ENCODE measurements at regions not wholly inside any gene's neighbourhood (a gene's known extent, or its start where the extent isn't known, plus 50 kb on each side); places are given as distances from the start of the nearest gene placed in this dataset.
"Not testable (repeated sequence)": the region's sequence is repeated elsewhere in the genome, so short reads cannot be mapped to it uniquely, and the experiment has no call there.

DNA sequence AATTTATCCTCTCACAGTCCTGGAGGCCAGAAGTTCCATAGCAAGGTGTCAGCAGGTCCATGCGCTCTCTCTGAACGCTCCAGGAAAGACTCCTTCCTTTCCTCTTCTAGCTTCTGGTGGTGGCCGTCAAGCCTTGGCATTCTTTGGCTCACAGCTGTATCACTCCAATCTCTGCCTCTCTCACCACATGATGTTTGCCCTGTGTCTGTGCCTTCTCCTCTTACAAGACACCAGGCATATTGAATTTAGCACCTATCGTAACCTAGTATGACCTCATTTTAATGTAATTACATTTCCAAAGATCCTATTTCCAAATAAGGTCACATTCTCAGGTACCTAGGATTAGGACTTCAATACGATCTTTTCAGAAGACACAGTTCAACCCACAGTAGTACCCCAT is 428.5 kb downstream of the CD83 start:
- DNase-seq: no peak

DNA sequence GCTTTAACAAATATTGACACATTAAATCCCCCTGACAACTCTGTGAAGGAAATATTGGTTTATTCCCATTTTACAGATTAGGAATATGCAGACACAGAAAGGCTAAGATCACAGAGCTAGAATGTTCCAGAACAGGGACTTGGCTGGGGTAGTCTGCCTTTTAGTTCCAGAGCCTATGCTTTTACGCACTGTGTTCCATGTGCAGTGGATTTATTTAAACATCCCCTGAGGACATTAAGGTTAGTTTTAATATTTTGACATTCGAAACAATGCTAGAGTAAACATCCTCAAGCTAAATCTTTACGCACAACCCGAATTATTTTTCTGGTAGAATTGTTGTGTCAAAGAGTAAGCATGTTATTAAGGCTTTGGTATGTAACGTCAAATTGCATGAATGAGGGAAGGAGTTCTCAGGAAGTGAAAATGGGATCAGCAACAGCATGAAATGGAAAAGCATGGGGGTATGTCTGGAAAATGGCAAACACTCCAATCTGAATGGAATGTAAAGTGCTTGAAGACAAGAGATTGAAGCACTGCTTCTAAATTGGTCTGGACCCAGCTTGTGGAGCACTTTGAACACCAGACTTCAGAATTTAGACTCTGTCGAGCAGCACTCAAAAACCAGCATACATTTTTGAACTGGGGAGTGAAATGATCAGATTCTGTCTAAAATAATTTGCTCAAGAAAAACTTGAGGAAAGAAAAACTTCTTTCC is 429.9 kb downstream of the CD83 start:
- no peak for DNase-seq

DNA sequence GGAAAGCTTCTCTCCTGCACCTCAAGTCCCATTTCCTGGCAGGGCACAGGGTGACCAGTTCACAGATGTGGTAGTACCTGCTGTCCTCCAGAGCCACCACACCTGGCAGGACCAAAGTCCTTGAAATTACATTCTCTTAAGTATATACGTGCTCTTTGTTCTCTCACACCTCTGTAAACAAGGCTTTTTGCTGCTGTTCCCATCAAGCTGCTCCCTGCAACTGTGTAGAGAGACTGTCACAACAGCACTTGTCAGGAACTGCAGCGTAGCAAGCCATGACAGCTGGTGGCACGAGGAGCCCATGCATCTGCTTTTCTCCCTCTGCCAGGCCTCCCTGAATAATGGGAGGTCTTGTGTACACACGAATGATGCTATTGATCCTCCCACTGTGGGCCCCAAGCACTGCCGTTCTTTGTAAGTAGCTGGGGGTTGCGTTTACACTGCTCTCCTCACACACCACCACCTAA is 431.8 kb downstream of the CD83 start:
- DNase-seq: no peak

DNA sequence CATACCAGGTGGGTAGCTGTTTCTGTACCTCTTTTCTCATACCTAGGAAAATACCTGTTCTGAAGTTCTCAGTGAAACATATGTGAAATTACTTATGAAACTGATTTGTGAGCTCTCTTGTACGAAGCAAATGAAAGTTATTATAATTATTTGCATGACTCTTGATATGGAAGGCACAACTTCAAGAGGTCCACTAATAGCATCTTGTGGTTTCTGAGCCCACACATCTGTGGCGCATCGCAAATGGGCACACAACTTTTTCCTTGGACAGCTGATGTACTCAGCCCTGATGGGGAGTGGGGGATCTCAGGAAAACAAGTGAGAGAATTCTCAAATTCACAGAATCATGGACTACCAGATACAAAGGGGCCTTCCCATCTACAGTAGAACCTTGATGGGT is 432.3 kb downstream of the CD83 start:
- DNase-seq: no peak

DNA sequence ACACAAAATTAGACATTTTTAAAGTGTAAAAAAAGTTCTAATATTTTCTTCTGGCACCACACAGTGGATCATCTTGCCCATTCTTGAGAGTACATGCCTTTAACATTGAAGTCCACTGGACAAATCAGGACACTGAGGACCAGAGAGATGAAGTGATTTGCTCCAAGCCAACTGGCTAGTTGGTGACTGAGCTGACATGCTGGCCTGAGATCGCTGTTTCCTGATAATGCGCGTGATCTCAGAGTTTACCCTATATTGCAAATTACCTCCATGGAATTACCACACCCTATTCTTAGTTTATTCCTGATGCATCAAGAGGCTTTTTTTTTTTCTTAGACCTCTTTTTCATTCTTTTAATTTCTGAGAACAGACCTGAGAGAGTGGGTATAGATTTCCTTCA is 432.8 kb downstream of the CD83 start:
- DNase-seq: no peak

DNA sequence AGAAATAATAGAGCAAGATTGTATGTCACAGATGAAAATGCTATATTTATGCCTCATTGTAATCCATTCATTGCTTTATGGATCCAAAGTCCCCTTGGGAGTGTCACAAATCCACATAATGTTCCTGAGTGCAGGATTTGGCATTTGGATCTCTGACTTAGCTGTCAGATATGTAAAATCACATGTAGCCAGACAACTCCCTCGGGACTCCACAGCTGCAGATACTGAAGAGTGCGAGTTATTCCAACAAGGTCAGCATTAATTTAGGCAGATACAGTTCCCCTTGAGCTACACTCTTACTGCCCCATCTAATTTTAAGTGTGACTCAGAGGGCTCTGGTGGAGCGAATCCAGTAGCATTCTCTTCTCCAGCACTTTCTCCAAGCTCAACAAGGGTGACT is 433.2 kb downstream of the CD83 start:
- no peak for DNase-seq

DNA sequence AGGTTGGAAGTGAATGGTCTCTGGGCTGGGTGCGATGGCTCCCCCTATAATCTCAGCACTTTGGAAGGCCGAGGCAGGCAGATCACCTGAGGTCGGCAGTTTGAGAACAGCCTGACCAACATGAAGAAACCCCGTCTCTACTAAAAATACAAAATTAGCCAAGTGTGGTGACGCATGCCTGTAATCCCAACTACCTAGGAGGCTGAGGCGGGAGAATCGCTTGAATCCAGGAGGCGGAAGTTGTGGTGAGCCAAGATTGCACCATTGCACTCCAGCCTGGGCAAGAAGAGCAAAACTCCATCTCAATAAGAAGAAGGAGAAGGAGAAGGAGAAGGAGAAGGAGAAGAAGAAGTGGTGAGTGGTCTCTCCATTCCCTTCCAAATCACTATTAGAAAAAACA is 434.0 kb downstream of the CD83 start:
- not testable (repeated sequence) for DNase-seq

DNA sequence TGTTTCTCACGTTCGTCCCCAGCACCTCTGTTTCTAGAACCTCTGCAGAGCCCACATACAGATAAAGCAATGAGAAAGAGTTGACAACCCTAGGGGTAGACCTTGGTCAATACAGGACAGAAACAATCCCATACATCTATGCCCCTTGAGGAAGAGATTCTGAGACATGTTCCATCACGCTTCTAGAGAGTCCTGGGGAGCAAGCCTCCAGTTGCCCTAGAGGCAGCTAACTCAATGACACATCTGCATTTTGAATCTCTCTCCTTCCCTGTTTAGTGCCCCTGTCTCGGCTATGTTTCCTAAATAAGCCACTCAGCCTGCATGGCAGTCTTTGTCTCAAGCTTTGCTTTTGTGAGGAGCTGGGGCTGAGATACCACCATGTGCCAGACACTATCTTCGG is 435.3 kb downstream of the CD83 start:
- DNase-seq: no peak

DNA sequence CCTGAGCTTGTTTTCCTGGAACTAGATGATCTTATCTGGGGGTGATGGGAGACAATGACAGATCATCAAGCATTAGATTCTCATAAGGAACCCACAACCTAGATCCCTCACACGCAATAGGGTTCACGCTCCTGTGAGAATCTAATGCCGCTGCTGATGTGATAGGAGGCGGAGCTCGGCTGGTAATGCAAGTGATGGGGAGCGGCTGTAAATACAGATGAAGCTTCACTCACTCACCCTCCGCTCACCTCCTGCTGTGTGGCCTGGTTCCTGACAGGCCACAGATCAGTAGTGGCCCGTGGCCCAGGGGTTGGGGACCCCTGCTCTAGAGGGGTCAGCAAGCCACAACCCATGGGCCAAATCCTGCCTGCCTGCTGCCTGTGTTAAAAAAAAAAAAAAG is 435.9 kb downstream of the CD83 start:
- no peak for DNase-seq

DNA sequence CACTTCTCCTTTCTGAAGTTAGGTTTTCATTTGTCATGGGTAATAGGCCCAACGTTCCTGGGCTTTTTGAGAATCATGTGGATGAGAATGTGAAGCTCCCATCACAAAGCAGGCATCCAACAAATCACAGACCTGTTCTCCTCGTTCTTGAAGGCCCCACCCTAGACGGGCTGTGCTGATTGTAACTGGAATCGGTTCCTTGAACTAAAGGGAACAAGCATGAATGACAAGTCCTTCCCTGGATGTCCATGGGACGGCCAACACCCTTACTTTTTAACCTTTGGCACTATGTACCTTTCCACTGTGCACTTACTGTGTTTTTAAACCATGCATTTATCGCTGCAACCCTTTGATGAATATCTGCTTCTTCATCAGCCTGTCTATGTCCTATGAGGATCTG is 438.2 kb downstream of the CD83 start:
- no peak for DNase-seq

DNA sequence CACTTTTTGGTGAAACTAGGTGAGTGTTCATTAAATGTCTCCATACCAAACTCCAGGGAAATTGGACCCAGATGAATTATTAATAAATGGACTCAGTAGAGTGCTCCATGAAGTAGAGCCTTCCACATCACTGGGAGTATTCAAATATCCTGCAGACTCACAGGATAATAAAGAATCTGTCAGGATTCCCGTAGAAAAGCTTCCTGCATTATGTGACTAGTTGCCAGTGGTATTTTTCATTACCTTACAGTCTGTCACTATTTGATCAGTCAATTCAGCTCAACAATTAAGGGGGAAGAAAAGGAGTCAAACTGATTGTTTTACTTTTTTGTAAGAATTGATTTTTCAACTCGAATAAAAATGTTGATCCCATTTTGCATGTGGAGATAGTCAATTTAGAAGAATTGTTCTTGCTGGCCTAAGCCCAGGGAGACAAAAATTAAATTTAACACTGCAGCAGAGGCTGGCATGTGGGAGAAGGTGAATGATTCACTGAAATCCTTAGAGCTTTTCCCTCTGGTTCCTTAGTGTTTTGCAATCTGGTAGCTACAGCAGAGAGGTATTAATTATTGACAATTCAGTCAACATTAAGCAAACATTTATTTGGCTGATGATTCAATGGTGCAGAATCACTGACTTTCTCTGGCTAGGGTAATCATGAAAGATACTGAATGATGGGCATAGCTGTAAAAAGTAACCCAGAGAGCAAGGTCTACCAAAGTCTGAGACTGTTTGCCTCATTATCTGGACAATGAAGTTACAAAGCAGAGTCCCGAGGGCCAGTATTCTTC is 442.4 kb downstream of the CD83 start:
- peak; percentile 36 for DNase-seq

DNA sequence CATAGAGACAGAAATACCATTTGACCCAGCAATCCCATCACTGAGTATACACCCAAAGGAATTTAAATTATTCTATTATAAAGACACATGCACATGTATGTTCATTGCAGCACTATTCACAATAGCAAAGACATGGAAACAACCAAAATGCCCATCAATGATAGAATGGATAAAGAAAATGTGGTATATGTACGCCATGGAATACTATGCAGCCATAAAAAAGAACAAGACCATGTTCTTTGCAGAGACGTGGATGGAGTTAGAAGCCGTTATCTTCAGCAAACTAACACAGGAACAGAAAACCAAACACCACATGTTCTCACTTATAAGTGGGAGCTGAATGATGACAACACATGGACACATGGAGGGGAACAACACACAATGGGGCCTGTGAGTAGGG is 444.0 kb downstream of the CD83 start:
- DNase-seq: not testable (repeated sequence)

DNA sequence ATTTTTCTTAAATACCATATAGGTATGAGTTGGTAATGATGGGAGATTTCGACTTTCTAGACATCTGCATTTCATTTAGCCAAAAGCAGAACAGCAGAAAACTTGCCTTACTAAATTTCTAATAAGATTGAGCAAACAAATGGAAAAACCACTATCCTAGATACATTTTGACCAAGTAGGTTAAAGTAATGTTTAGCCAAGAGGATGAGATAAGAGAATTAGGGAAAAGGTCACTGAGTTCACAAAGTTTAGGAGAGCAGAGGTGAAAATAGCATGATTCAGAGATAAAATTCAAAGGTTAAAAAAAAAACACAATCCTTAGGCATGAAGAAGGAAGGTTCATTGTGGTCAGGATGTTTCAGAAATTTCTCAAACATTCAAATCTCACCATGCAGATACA is 450.3 kb downstream of the CD83 start:
- DNase-seq: no peak

DNA sequence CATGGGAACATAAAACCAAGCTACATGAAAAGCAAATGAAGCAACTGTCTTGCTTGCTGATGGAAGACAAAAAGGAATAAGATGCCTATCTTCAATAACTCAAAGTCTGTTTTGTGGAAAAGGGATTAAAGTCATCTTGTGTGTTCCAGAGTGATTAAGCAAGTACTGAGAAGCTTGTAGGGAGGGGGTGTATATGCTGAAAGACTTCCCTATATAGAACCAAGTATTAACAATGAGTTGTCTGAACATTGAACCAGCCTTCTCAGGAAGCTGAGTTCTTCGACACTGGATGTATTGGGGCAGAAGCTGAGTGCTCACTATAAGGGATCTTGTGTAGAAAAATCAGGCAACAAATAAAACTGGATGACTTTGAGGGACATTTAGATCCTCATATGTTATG is 451.8 kb downstream of the CD83 start:
- no peak for DNase-seq

DNA sequence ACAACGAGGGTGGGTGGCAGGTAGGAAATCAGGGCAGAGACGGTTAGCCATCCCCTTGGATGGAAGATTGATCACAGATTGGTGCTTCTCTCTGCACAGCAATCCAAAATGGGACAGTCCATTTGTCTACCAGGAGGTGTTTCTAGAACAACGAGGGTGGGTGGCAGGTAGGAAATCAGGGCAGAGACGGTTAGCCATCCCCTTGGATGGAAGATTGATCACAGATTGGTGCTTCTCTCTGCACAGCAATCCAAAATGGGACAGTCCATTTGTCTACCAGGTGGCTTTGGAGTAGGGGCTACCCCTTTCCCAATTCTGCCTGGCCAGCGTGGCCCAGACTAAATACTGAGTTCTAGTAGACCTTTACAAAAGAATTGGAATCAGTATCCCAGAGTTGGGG is 452.3 kb downstream of the CD83 start:
- DNase-seq: not testable (repeated sequence)

DNA sequence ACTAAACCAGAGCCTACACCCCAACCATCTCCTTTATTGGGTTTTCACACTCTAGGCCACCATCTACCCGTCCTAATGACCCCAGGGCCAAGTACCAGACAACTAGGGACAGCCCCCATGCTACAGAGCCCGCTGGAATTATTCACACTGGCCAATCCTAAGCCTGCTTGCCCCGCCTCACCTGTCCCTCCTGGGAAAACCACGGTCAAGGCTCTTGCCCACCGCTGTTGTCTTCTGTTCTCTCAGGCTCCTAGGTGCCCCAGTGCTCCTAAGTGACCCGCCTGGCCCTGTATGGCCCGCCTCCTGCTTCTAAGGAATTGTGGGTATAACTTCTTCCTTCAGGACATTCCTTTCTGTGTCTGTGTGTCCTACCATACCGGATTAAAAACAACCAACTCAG is 453.4 kb downstream of the CD83 start:
- no peak for DNase-seq

DNA sequence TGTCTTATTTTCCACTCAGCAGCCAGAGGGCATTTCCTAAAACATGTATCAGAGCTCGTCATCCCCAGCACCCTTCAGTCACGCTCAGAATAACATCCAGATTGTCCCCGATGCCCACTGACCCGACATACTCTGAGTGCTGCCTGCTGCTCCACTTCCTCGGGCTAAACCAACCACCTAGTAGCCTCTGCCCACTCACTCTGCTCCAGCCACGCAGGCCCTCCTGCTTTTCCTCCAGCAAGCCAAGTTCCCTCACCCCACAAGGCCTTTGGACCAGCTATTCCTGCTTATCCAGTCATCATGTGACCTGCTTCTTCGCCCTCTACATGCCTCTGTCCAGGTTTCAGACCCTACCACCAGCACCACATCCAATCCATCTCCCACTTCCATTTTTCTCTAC is 454.2 kb downstream of the CD83 start:
- DNase-seq: no peak

DNA sequence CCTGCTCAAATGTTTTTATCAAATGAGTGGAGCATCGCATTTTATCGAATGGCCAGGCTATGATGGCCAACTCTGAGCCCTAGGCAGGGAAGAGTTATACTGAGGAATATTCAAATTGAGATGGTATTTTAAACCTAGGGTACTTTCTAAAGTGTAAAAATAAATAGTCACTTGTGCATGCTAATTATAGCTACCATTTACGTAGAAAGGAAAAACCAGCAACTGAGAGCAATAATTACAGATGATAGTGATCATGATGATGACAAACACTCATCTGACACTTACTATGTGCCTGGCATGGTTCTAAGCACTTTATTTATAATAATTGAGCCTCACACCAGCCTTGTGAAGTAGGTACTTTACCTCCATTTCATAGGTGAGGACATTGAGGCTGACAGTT is 455.7 kb downstream of the CD83 start:
- no peak for DNase-seq

DNA sequence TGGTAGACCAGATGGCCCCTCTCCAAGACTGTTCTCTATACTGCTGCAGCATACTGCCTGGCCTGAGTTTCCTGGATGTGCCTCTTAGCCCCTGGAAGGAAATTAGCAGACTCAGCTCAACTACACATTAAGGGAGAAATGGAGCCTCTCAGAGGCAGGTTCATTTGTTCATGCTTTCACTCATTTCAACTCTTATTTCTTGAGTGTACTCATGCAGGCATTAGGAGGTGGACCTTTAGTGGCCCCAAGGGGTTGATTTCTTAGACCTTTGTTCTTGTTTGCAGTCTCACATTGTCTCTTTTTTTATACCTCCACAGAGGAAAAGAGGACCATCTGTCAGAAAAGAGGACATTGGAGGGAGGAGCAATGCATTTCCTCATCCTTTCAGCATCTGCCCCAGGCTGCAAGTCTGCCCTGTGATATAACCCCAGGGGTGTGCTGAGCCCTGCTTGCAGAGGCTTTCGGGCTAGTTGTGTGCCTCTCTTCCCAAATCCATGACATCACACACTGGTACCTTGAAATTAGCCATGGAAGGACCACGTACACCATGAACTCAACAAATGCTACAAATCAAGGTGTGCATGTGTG is 456.2 kb downstream of the CD83 start:
- no peak for DNase-seq

DNA sequence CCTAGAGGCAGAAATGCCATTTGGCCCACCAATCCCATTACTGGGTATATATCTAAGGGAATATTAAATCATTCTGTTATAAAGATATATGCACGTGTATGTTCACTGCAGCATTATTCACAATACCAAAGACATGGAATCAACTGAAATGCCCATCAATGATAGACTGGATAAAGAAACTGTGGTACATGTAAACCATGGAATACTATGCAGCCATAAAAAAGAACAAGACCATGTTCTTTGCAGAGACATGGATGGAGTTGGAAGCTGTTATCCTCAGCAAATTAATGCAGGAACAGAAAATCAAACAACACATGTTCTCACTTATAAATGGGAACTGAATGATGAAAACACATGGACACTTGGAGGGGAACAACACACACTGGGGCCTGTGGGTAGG is 458.4 kb downstream of the CD83 start:
- DNase-seq: no peak

DNA sequence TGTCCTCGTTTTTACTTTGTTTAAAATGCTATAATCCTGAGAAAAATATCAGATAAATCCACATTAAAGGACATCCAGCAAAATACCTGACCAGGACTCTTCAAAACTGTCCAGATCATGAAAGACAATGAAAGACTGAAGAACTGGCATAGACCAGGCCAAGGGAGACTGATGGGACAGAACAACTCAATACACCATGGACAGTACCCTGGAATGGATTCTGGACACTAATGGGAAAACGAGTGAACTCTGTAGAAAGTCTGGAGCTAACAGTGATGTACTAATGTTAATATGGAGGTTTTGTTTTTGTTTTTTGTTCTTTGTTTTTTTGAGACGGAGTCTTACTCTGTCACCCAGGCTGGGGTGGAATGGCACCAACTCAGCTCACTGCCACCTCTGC is 461.4 kb downstream of the CD83 start:
- no peak for DNase-seq

DNA sequence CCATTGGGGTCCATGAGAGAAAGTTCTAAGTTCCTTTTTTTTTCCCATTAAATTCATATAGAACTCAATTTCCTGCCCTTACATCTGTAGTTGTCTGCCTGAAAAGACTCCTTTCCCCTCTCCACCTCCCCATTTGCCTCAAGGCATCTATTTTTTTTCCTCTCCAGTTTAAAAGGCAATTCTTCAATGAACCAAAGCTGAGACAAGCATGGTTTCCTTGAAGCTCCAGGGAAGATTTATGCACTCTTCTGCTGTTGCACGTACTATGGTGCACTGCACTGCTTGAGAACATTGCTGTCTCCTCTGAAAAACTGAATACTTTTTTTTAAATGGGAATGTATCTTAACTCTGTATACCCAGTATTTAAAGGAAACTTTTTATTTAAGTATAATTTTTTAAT is 465.2 kb downstream of the CD83 start:
- no peak for DNase-seq

DNA sequence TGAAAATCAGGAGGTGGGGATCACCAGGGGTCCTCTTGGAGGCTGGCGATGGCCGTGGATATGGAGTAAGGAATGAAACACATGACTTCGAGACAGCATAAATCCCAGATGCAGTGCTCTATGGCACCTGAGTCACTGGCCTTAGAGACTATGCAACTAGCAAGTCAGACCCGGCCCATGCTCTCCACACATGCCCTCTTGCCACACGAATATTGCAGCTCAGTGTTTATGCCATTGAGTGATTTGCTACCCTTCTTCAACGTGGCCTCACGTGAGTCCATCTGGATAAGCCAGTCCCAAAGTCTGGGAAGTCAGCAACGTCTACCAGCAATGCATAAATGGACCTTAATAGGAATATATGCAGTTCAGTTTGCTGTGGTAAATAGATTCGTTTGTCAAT is 466.3 kb downstream of the CD83 start:
- no peak for DNase-seq

DNA sequence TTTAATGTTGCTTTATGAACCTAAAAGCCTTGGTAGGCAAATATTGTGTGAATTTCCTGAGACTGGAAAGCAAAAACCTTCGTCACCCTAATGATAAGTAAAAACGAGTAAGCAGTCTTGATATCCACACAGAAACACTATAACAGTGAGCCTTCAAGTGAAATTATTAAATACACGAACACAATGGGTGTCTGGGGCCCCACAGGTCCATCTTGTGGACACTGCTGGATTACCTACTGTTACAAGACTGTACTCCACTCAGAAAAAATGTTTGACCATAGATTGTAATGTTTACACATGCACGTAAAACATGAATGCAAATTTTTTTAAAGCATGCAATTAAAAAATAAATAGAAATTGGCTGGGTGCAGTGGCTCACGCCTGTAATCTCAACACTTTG is 466.9 kb downstream of the CD83 start:
- no peak for DNase-seq
